ENCODE measurements at regions not wholly inside any gene's neighbourhood (a gene's known extent, or its start where the extent isn't known, plus 50 kb on each side); places are given as distances from the start of the nearest gene placed in this dataset.
A peak's percentile ranks its signal among the peaks of the same experiment; 100 is the strongest.
"Not testable (repeated sequence)": the region's sequence is repeated elsewhere in the genome, so short reads cannot be mapped to it uniquely, and the experiment has no call there.

DNA sequence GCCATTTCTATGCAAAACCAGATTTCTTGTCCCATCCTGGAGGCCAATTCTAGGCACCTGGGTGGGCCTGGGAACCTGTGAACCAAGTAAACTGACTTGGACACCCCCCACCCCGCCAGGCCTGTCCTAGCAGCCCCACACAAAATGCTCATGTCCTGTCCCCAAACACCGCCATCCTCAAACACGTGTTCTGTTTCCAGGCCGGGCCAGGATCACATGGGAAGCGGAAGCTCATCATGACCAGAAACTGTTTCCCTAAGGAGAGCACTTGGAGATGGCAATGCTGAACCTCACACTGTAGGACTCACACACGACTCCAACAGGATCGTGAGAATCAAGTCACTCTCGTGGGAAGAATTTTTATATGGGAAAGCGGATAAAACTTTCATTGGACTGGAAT lies 78.7 kb upstream of the DRD5 start:
- not testable (repeated sequence) for DNase-seq (ENCODE audit: low read depth in 2 of 2)

DNA sequence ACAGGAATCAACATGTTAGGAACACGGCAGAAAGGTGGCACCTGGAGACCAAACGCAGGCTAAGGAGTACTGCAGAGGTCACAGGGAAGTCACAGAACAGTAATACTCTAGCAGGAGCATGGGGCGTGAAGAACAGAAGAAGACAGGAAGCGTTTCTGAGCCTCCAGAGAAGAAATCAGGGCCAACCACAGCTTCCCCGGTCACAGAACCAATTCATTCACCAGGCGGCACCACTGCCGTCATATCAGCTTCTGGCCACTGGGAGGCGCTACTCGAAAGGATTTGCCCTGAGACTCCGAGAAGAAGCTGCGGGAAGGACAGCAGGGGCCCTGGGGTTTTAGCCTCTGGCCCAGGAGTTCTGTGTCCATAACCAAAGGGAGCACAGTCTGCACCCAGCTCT lies 78.0 kb upstream of the DRD5 start:
- DNase-seq (ENCODE audit: low read depth in 2 of 2): peak in 1 of 2 donors; percentile 7

DNA sequence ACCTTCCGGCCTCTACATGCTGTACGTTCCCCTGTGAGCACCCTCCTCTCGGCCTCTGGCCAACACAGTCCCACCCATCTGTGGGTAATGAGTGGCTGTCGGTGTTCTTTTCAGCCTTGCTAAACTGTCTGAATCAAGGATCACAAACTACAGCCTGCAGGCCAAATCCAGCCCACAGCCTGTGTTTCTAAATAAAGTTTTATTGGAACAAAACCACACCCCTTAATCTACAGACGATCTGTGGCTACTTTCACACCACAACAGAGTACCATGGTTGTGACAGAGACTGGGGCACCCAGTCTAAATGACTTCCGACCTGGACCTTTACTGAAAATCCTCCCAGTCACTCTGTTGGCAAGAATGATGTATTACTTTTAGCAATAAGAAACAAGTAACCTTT lies 77.3 kb upstream of the DRD5 start:
- DNase-seq (ENCODE audit: low read depth in 2 of 2): not testable (repeated sequence)

DNA sequence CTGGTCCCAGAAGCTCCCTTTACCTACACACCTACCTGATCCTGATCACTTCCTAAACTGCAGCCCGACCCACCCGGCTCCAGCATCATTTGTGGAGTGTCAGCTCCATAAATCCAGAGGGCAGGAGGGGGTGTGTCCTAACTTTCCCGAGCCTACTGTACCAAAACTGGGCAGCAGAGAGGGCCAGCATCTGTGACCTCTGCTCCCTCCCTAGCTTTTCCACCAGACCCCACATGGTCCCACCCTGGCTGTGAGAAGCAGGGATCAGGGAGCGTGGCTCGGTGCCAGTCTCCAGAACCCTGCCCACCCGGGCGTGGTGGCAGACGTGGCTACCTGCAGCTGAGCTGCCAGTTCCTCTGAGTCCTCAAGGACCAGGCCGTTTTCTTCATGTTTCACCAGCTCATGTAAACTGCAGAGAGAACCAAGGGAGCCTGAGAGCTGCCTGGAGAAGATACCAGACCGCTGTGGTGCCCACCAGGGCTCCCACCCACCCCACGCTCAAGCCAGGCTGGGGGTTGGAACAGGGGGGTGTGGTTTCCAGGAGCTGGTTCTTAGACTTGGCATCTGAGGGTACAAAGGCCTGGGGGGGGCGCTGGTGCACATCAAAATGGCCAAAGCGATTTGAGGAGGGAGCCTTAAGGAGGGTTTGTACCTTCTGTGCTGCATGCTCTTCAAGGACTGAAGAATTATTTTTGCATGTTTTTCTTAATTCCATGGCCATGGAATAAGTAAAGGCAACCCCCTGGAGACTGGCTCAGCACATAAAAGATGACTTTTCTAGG lies 76.7 kb upstream of the DRD5 start:
- no peak for DNase-seq (ENCODE audit: low read depth in 2 of 2)

DNA sequence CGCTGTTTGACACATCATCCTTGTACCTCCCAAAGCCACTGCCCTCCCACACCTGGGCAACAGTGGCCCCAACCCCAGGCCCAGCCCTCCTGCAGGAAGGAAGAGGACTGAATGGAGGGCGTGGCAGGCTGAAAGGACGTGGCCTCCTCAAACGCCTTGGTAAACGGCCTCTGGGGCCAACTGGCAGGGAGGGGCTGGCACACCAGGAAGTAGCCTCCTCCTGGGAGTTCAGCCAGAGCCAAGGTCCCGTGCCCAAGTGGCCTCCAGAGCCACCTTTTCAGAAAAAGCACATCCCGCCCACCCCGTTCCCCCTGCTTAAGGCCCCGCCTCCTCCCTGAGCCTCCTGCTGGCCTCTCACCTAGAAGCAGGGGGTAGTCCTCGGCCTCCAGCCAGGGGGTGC lies 74.2 kb upstream of the DRD5 start:
- DNase-seq (ENCODE audit: low read depth in 2 of 2): not testable (repeated sequence)

DNA sequence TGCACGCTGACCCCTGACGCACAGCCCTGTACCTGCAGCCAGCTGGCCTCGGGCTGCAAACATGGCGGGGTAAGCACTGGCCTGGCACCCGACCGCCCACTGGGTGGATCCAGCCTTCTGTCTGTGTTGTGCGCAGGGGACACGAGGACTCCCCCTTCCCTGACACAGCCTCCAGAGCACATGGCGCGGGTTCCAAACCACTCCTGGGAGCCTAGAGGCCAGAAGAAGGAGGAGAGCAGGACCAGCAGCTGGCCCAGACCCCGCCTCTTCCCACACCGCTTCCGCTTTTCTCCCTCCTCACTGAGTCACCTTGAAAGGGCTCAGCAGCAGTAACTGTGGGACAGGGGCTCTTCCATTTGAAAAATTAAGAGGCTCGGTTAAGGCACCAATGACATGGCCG lies 73.5 kb upstream of the DRD5 start:
- not testable (repeated sequence) for DNase-seq (ENCODE audit: low read depth in 2 of 2)

DNA sequence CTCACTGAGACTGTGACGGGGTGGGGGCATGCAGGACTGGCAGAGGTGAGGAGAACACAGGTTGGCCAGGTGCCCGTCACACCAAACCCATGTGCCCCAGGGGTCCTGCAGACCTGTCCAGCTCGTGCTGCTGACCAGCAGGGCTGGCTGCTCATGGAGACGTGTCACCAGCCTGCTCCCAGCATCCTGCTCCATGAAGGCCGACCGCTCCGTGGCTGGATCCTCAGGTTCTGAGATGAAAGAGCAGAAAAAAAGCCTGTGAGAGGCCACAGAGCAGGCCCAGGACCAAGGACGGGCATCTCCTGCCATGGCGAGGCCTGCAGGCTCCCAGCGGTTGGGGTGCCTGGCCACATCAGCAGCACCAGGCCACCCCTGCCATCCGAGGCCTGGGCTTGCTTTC lies 71.7 kb upstream of the DRD5 start:
- DNase-seq (ENCODE audit: low read depth in 2 of 2): no peak

DNA sequence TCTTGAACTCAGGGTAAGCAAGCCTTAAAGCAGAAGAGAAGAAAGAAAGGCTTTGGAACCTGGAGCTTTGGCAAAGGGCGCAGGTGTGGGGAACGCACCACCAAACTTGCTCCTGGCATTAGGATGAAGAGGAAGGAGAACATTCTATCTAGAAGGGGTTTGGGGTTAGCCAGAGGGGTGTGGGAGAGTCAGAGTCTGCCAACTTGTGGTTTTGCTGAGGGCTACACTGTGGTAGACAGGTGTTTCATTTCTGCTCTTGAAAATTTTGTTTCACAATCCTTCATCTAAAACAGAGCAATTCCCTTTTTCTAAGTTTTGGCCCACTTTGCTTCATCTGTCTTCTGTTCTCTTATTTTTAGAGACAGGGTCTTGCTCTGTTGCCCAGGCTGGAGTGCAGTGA lies 66.2 kb upstream of the DRD5 start:
- DNase-seq (ENCODE audit: low read depth in 2 of 2): not testable (repeated sequence)

DNA sequence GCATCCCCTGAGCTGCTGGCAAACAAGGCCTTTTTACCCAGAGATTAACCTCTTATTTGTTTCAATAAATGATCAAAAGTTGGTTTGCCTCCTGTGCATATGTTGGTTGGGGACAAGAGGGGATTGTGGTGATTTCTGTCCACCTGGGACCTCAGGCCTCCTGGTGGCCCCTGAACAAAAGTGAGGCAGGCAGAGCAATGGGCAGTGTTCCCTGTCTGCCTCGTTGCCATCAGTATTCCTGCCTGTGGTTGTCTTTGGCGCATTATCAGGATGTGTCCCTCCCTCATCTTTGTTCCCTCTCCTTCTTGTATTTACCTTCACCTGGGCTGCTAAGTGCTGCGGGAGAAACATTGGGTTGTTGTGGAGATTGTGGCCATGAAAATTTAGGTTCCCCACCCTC lies 65.3 kb upstream of the DRD5 start:
- DNase-seq (ENCODE audit: low read depth in 2 of 2): no peak

DNA sequence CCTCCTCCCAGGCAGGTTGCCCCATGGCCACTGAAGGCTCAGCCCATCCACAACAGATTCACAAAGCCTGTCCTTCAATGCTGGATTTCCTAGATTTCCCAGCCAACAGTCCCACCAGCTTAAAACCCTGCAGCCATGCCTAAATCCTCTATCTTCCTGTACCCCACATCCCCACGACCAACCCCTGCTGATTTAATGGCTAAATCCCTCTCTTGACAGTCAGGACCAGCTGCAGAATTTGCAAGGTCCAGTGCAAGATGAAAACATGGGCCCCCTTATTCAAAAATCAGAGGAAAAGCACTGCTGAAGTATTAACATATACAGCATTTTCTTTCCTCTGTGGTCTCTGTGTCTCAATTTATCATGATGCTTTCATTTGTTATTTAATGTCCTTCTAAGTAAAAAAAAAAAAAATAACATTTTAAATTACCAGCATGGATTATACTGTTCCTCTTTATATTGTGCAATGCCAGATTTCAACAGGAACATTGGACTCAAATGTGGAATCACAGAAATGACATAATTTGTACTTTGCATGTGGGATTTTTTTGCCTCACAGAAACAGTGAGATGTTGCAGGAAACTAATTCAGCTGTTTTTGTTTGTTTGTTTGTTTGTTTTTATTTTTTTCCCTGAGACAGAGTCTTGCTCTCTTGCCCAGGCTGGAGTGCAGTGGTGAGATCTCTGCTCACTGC lies 63.0 kb upstream of the DRD5 start:
- DNase-seq (ENCODE audit: low read depth in 2 of 2): not testable (repeated sequence)

DNA sequence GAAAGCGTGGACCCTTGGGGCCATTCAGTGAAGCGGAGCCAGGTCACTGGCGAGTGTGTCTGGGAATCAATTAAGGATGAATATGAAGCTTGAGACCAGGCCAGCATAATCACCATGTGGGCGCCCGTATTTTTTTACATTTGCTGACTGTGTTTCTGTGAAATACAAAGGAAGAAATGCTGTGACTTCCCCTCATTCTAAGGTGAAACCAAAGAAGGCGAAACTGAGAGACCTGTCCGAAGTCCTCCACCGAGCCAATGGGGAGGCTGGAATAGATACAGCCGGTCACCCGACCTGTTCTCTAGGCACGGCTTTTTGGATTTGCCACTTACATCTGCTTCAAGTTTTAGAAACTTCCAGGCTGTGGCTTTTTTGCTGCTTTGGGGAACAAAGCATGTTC lies 59.3 kb upstream of the DRD5 start:
- not testable (repeated sequence) for DNase-seq (ENCODE audit: low read depth in 2 of 2)
